ENCODE measurements at regions not wholly inside any gene's neighbourhood (a gene's known extent, or its start where the extent isn't known, plus 50 kb on each side); places are given as distances from the start of the nearest gene placed in this dataset.

- H3K79me2 ChIP-seq (ENCODE audit: insufficient read depth, low read length) = no peaks in the 10 kb centered on the region
- H3K27me3 ChIP-seq (ENCODE audit: insufficient read depth, low read length) = no peaks in the 10 kb centered on the region
- H4K20me1 ChIP-seq (ENCODE audit: insufficient read depth, low read length) = no peaks in the 10 kb centered on the region
- H3K4me1 ChIP-seq (ENCODE audit: insufficient read depth, low read length, severe bottlenecking) = no peaks in the 10 kb centered on the region
- no peaks in the 10 kb centered on the region for H3K36me3 ChIP-seq (ENCODE audit: insufficient read depth, low read length)
- H2AFZ ChIP-seq (ENCODE audit: low read length) = no peak overlapping the region
- no peaks in the 10 kb centered on the region for H3K9me3 ChIP-seq (ENCODE audit: low read length)
- H3K9ac ChIP-seq (ENCODE audit: low read length) = no peak overlapping the region
- no peak overlapping the region for H3K4me3 ChIP-seq (ENCODE audit: low read depth, low read length, poor library complexity, severe bottlenecking)
- no peaks in the 10 kb centered on the region for H3F3A ChIP-seq (ENCODE audit: insufficient read depth, low read length)
- no peaks in the 10 kb centered on the region for H3K9me2 ChIP-seq (ENCODE audit: low read depth, low read length)
- H3K4me2 ChIP-seq (ENCODE audit: low read length) = no peak overlapping the region
- no peak overlapping the region for H3K27ac ChIP-seq (ENCODE audit: low read depth, low read length, poor library complexity, severe bottlenecking)
- TF ChIP-seq, protein P1, sequence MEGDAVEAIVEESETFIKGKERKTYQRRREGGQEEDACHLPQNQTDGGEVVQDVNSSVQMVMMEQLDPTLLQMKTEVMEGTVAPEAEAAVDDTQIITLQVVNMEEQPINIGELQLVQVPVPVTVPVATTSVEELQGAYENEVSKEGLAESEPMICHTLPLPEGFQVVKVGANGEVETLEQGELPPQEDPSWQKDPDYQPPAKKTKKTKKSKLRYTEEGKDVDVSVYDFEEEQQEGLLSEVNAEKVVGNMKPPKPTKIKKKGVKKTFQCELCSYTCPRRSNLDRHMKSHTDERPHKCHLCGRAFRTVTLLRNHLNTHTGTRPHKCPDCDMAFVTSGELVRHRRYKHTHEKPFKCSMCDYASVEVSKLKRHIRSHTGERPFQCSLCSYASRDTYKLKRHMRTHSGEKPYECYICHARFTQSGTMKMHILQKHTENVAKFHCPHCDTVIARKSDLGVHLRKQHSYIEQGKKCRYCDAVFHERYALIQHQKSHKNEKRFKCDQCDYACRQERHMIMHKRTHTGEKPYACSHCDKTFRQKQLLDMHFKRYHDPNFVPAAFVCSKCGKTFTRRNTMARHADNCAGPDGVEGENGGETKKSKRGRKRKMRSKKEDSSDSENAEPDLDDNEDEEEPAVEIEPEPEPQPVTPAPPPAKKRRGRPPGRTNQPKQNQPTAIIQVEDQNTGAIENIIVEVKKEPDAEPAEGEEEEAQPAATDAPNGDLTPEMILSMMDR (IDR thresholded peaks at IDR 0.05; ENCODE audit: low read length) = no peak
- no peak for TF ChIP-seq EZH2 (IDR thresholded peaks at IDR 0.05; ENCODE audit: borderline replicate concordance, low read length)
Measured at GRCh38 chr21:40905251-40905650, 58.3 kb upstream of the DSCAM start.

GRCh38 chr21:40912375-40912774 lies 65.4 kb upstream of the DSCAM start:
- Histone ChIP-seq H3K79me2 (ENCODE audit: insufficient read depth, low read length) (no peaks in the 10 kb centered on the region), H3K36me3 (ENCODE audit: insufficient read depth, low read length) (no peaks in the 10 kb centered on the region), H3K9ac (ENCODE audit: low read length) (no peak overlapping the region), H3K9me2 (ENCODE audit: low read depth, low read length) (no peaks in the 10 kb centered on the region), H3F3A (ENCODE audit: insufficient read depth, low read length) (no peaks in the 10 kb centered on the region), H2AFZ (ENCODE audit: low read length) (no peak overlapping the region), H3K4me1 (ENCODE audit: insufficient read depth, low read length, severe bottlenecking) (no peaks in the 10 kb centered on the region), H3K27me3 (ENCODE audit: insufficient read depth, low read length) (no peaks in the 10 kb centered on the region), H3K4me2 (ENCODE audit: low read length) (no peak overlapping the region), H4K20me1 (ENCODE audit: insufficient read depth, low read length) (no peaks in the 10 kb centered on the region), H3K4me3 (ENCODE audit: low read depth, low read length, poor library complexity, severe bottlenecking) (no peak overlapping the region), H3K9me3 (ENCODE audit: low read length) (no peaks in the 10 kb centered on the region), H3K27ac (ENCODE audit: low read depth, low read length, poor library complexity, severe bottlenecking) (no peak overlapping the region)
- TF ChIP-seq EZH2 (IDR thresholded peaks at IDR 0.05; ENCODE audit: borderline replicate concordance, low read length) = no peak
- TF ChIP-seq, protein P1 (IDR thresholded peaks at IDR 0.05; ENCODE audit: low read length) = no peak

- Histone ChIP-seq H3K79me2 (ENCODE audit: insufficient read depth, low read length) (no peaks in the 10 kb centered on the region), H3F3A (ENCODE audit: insufficient read depth, low read length) (no peaks in the 10 kb centered on the region), H3K36me3 (ENCODE audit: insufficient read depth, low read length) (no peaks in the 10 kb centered on the region), H3K27me3 (ENCODE audit: insufficient read depth, low read length) (no peaks in the 10 kb centered on the region), H3K9me2 (ENCODE audit: low read depth, low read length) (no peaks in the 10 kb centered on the region), H3K4me3 (ENCODE audit: low read depth, low read length, poor library complexity, severe bottlenecking) (no peak overlapping the region), H4K20me1 (ENCODE audit: insufficient read depth, low read length) (no peaks in the 10 kb centered on the region), H3K9ac (ENCODE audit: low read length) (no peak overlapping the region), H3K27ac (ENCODE audit: low read depth, low read length, poor library complexity, severe bottlenecking) (no peak overlapping the region), H3K4me2 (ENCODE audit: low read length) (no peak overlapping the region), H2AFZ (ENCODE audit: low read length) (no peak overlapping the region), H3K9me3 (ENCODE audit: low read length) (no peaks in the 10 kb centered on the region), H3K4me1 (ENCODE audit: insufficient read depth, low read length, severe bottlenecking) (no peaks in the 10 kb centered on the region)
- TF ChIP-seq, protein P1 (IDR thresholded peaks at IDR 0.05; ENCODE audit: low read length) = no peak
- no peak for TF ChIP-seq EZH2 (IDR thresholded peaks at IDR 0.05; ENCODE audit: borderline replicate concordance, low read length)
Measured at GRCh38 chr21:40915114-40915513, 68.2 kb upstream of the DSCAM start.
